ENCODE measurements at regions not wholly inside any gene's neighbourhood (a gene's known extent, or its start where the extent isn't known, plus 50 kb on each side); places are given as distances from the start of the nearest gene placed in this dataset.

DNA sequence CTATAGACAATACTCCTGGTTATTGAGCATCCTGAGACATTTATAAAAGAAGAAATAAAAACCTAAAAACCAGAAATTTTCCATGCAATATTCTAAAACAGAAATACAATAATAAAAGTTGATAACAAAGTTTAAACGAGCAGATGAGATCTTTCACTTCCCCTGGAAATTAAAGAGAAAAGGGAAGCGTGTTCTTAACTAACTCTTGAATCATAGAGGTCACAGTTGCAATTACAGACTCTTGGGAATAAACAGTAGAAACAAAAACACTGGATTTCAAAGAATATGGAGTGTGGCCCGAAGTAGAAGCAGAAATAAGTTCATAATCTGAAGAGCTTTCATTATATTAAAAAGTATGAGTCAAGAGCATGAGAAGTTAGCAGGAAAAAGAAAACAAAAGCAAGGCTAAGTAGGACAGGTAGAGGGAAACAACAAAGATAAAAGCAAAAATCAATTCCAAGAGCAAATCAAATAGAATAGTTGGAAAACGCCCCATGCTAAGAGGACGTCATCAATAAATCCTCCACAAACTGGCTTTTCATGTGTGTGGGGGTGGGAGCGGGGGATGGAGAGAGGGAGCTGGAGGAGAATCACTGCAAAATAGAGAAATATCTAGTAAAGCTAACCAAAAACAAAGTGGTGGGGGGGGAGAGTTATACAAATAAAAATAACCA lies 55.2 kb upstream of the C10orf71 start:
- no peak overlapping the region for H3K4me3 Mint-ChIP-seq
- H3K36me3 ChIP-seq (replicated peaks in 1 of 2; ENCODE audit: control extremely low read depth in 1 of 2, control insufficient read depth in 1 of 2, extremely low read depth in 1 of 2, insufficient read depth in 2 of 2, low read length in 1 of 2), result no peaks in the 10 kb centered on the region
- H3K4me3 ChIP-seq (ENCODE audit: control extremely low read depth in 1 of 5, extremely low read depth in 1 of 5, insufficient read depth in 1 of 5, low read depth in 2 of 5, low read length in 4 of 5), result no peak overlapping the region
- peaks cover 4% of the 10 kb centered on the region for H3K9me3 Mint-ChIP-seq (ENCODE audit: insufficient read depth)
- WGBS (ENCODE audit: insufficient coverage), result no CpG with 5 or more reads among the region's 6 CpGs
- CTCF ChIA-PET, result no interaction called here
- ATAC-seq (ENCODE audit: low read depth), result peak; percentile 31
- peaks cover 14 to 15% of the 10 kb centered on the region in 2 donors for H3K4me1 ChIP-seq (ENCODE audit: control insufficient read depth in 2 of 2, insufficient read depth in 2 of 2, low read length in 2 of 2)
- peak overlapping the region; percentile 46 for H3K4me2 ChIP-seq (replicated peaks; ENCODE audit: low read depth, low read length, poor library complexity, severe bottlenecking)
- no peaks in the 10 kb centered on the region for H3K79me2 ChIP-seq (ENCODE audit: control insufficient read depth, insufficient read depth, low read length)
- no peak overlapping the region for H3K9ac ChIP-seq (ENCODE audit: low read length)
- no peak for TF ChIP-seq CTCF (IDR thresholded peaks at IDR 0.05)
- no peaks in the 10 kb centered on the region for H3K27me3 ChIP-seq (replicated peaks in 1 of 4; ENCODE audit: control extremely low read depth in 1 of 4, control insufficient read depth in 3 of 4, insufficient read depth in 4 of 4, low read length in 3 of 4)
- H3K4me1 Mint-ChIP-seq, result peaks cover 17% of the 10 kb centered on the region
- POLR2A ChIA-PET, result no interaction called here
- H4K20me1 ChIP-seq (ENCODE audit: control insufficient read depth, insufficient read depth, low read length, poor library complexity, severe bottlenecking), result no peaks in the 10 kb centered on the region
- H3K27me3 Mint-ChIP-seq, result no peaks in the 10 kb centered on the region
- DNase-seq, result no peak
- no peaks in the 10 kb centered on the region for H3K9me3 ChIP-seq (ENCODE audit: control extremely low read depth in 1 of 3, control insufficient read depth in 2 of 3, insufficient read depth in 1 of 3, low read length in 2 of 3)
- no peak overlapping the region for H2AFZ ChIP-seq (ENCODE audit: insufficient read depth, low read depth, low read length, poor library complexity, severe bottlenecking)
- H3K27ac ChIP-seq (ENCODE audit: low read length in 2 of 2), result no peak overlapping the region
- no peak overlapping the region for H3K27ac Mint-ChIP-seq
- intact Hi-C loops (cut with micrococcal nuclease), result no loop called here

DNA sequence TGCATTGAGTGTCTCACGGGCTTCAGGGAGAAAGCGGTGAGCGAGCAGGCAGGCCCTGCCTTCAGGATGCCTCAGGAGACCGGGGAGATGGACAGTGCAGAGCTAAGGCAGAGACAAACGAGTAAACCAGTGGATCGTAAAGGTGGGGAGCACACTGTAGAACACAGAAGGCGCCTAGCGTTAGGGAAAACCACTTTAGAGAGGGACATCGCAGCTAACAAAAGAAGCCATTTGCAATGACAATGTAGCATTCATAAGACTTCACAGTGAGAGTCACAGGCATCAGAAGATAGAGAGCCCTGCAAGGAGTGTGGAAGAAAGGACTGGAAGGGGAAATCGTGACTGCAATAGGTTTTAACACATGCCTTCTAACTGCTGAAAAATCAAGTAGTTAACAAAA lies 54.9 kb upstream of the TMEM273 start:
- H3K9me3 ChIP-seq (ENCODE audit: control extremely low read depth in 1 of 3, control insufficient read depth in 2 of 3, insufficient read depth in 1 of 3, low read length in 2 of 3), result no peaks in the 10 kb centered on the region
- no peak for TF ChIP-seq CTCF (IDR thresholded peaks at IDR 0.05)
- TF ChIP-seq EZH2 (IDR thresholded peaks at IDR 0.05; ENCODE audit: borderline replicate concordance, insufficient read depth, low read depth, low read length, poor library complexity, severe bottlenecking), result no peak
- no peak overlapping the region for H2AFZ ChIP-seq (ENCODE audit: insufficient read depth, low read depth, low read length, poor library complexity, severe bottlenecking)
- no peak overlapping the region for H3K27ac ChIP-seq (ENCODE audit: low read length in 2 of 2)
- H3K79me2 ChIP-seq (ENCODE audit: control insufficient read depth, insufficient read depth, low read length), result no peaks in the 10 kb centered on the region
- H3K9ac ChIP-seq (ENCODE audit: low read length), result no peak overlapping the region
- H3K4me1 ChIP-seq (ENCODE audit: control insufficient read depth in 2 of 2, insufficient read depth in 2 of 2, low read length in 2 of 2), result peaks cover 14 to 15% of the 10 kb centered on the region in 2 donors
- H3K27me3 ChIP-seq (replicated peaks in 1 of 4; ENCODE audit: control extremely low read depth in 1 of 4, control insufficient read depth in 3 of 4, insufficient read depth in 4 of 4, low read length in 3 of 4), result no peaks in the 10 kb centered on the region
- no peaks in the 10 kb centered on the region for H4K20me1 ChIP-seq (ENCODE audit: control insufficient read depth, insufficient read depth, low read length, poor library complexity, severe bottlenecking)
- H3K4me1 Mint-ChIP-seq, result peaks cover 17% of the 10 kb centered on the region
- H3K36me3 ChIP-seq (replicated peaks in 1 of 2; ENCODE audit: control extremely low read depth in 1 of 2, control insufficient read depth in 1 of 2, extremely low read depth in 1 of 2, insufficient read depth in 2 of 2, low read length in 1 of 2), result no peaks in the 10 kb centered on the region
- 87% methylated on average over 10 of the region's 10 CpGs for WGBS (ENCODE audit: insufficient coverage)
- ChIA-PET CTCF (no interaction called here), POLR2A (no interaction called here)
- no peaks in the 10 kb centered on the region for H3K27me3 Mint-ChIP-seq
- H3K4me3 ChIP-seq (ENCODE audit: control extremely low read depth in 1 of 5, extremely low read depth in 1 of 5, insufficient read depth in 1 of 5, low read depth in 2 of 5, low read length in 4 of 5), result no peak overlapping the region
- DNase-seq (no peak), ATAC-seq (ENCODE audit: low read depth) (no peak)
- intact Hi-C loops (cut with micrococcal nuclease), result no loop called here
- peaks cover 2% of the 10 kb centered on the region for H3K9me3 Mint-ChIP-seq (ENCODE audit: insufficient read depth)
- H3K4me3 Mint-ChIP-seq, result no peak overlapping the region
- peak overlapping the region; percentile 7 for H3K27ac Mint-ChIP-seq
- peak overlapping the region; percentile 46 for H3K4me2 ChIP-seq (replicated peaks; ENCODE audit: low read depth, low read length, poor library complexity, severe bottlenecking)

All from B cell (primary cell).